ENCODE measurements at regions not wholly inside any gene's neighbourhood (a gene's known extent, or its start where the extent isn't known, plus 50 kb on each side); places are given as distances from the start of the nearest gene placed in this dataset.

DNA sequence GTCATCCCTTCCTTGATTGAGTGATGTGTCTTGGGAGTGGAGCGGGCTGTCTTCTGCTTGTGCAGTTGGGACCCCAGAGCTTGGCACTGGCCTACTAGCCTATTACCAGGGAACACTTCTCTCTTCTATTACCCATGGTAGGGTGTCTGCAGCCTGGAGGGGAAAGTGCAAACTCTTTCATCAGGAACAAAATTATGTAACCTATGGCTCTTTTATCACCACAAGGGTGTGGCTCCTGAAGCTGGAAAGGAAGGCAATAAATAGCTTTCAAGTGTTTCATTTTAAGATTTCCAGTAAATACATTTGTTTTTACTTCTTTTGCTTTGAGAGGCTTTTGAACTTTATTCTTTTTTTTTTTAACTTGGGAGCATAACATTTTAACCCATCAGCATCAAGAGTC lies 349.7 kb upstream of the FAR2 start:
- Histone ChIP-seq H3K36me3 (ENCODE audit: control insufficient read depth in 2 of 2, insufficient read depth in 1 of 2, low read length in 2 of 2) (no peaks in the 10 kb centered on the region), H3K4me3 (ENCODE audit: low read depth, low read length) (no peak overlapping the region), H3K9me3 (ENCODE audit: control insufficient read depth, insufficient read depth, low read depth, low read length) (no peaks in the 10 kb centered on the region), H3K4me1 (ENCODE audit: control insufficient read depth, insufficient read depth, low read length) (no peaks in the 10 kb centered on the region), H3K27ac (ENCODE audit: extremely low read depth, low read depth, low read length) (no peak overlapping the region)
- POLR2A ChIA-PET: no interaction called here
- CTCF ChIA-PET: no interaction called here
- TF ChIP-seq ZNF24 (tag by site-specific recombination; IDR thresholded peaks at IDR 0.05): no peak
- TF ChIP-seq GLI2 (tag by site-specific recombination; IDR thresholded peaks at IDR 0.05; ENCODE audit: borderline replicate concordance, low read depth): no peak
- no peak for TF ChIP-seq ZNF792 (tag by site-specific recombination; IDR thresholded peaks at IDR 0.05)
- TF ChIP-seq SETDB1 (IDR thresholded peaks at IDR 0.05; ENCODE audit: insufficient read length, low read length): no peak
- no peak for TF ChIP-seq ZNF169 (tag by site-specific recombination; IDR thresholded peaks at IDR 0.05)
- TF ChIP-seq ZNF555 (tag by site-specific recombination; conservative IDR thresholded peaks at IDR 0.05): no peak
- no peak for TF ChIP-seq EGR2 (tag by site-specific recombination; IDR thresholded peaks at IDR 0.05; ENCODE audit: low read depth)
- no peak for TF ChIP-seq ZBTB21 (tag by site-specific recombination; IDR thresholded peaks at IDR 0.05)
- TF ChIP-seq ZNF658 (tag by site-specific recombination; IDR thresholded peaks at IDR 0.05): no peak
- no peak for TF ChIP-seq ZNF16 (tag by site-specific recombination; IDR thresholded peaks at IDR 0.05; ENCODE audit: low read depth)
- no peak for TF ChIP-seq SP3 (tag by site-specific recombination; IDR thresholded peaks at IDR 0.05)
- TF ChIP-seq, protein P1, sequence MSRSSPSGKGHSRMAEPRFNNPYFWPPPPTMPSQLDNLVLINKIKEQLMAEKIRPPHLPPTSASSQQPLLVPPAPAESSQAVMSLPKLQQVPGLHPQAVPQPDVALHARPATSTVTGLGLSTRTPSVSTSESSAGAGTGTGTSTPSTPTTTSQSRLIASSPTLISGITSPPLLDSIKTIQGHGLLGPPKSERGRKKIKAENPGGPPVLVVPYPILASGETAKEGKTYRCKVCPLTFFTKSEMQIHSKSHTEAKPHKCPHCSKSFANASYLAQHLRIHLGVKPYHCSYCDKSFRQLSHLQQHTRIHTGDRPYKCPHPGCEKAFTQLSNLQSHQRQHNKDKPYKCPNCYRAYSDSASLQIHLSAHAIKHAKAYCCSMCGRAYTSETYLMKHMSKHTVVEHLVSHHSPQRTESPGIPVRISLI (tag by site-specific recombination; IDR thresholded peaks at IDR 0.05): no peak
- no peak for TF ChIP-seq ZFHX2 (tag by site-specific recombination; conservative IDR thresholded peaks at IDR 0.05)
- TF ChIP-seq ZNF10 (tag by site-specific recombination; IDR thresholded peaks at IDR 0.05): no peak
- TF ChIP-seq BCL11B (tag by site-specific recombination; IDR thresholded peaks at IDR 0.05; ENCODE audit: low read depth): no peak
- TF ChIP-seq, protein P2, sequence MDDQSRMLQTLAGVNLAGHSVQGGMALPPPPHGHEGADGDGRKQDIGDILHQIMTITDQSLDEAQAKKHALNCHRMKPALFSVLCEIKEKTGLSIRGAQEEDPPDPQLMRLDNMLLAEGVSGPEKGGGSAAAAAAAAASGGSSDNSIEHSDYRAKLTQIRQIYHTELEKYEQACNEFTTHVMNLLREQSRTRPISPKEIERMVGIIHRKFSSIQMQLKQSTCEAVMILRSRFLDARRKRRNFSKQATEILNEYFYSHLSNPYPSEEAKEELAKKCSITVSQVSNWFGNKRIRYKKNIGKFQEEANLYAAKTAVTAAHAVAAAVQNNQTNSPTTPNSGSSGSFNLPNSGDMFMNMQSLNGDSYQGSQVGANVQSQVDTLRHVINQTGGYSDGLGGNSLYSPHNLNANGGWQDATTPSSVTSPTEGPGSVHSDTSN (CRISPR knock-in tag; IDR thresholded peaks at IDR 0.05): no peak
- no peak for TF ChIP-seq ZNF398 (tag by site-specific recombination; IDR thresholded peaks at IDR 0.05)
- no peak for TF ChIP-seq ZNF223 (tag by site-specific recombination; IDR thresholded peaks at IDR 0.05)
- TF ChIP-seq ZNF837 (tag by site-specific recombination; IDR thresholded peaks at IDR 0.05): no peak
- no peak for TF ChIP-seq ZNF624 (tag by site-specific recombination; IDR thresholded peaks at IDR 0.05)

GRCh38 chr12:28800129-28800528 lies 348.9 kb upstream of the FAR2 start:
- H3K27ac ChIP-seq (ENCODE audit: extremely low read depth, low read depth, low read length): no peak overlapping the region
- H3K9me3 ChIP-seq (ENCODE audit: control insufficient read depth, insufficient read depth, low read depth, low read length): no peaks in the 10 kb centered on the region
- CTCF ChIA-PET: no interaction called here
- no peaks in the 10 kb centered on the region for H3K36me3 ChIP-seq (ENCODE audit: control insufficient read depth in 2 of 2, insufficient read depth in 1 of 2, low read length in 2 of 2)
- TF ChIP-seq ZNF16 (tag by site-specific recombination; IDR thresholded peaks at IDR 0.05; ENCODE audit: low read depth) (no peak), ZNF292 (tag by site-specific recombination; IDR thresholded peaks at IDR 0.05; ENCODE audit: borderline replicate concordance, low read depth) (no peak), ZNF335 (tag by site-specific recombination; conservative IDR thresholded peaks at IDR 0.05) (no peak), ZNF155 (tag by site-specific recombination; IDR thresholded peaks at IDR 0.05) (no peak), KLF9 (tag by site-specific recombination; IDR thresholded peaks at IDR 0.05; ENCODE audit: low read depth) (no peak), ZBTB20 (tag by site-specific recombination; IDR thresholded peaks at IDR 0.05) (no peak), ZFP69B (tag by site-specific recombination; IDR thresholded peaks at IDR 0.05) (no peak), ZNF473 (tag by site-specific recombination; IDR thresholded peaks at IDR 0.05) (no peak), ZNF341 (tag by site-specific recombination; IDR thresholded peaks at IDR 0.05; ENCODE audit: low read depth) (no peak), BCL11A (tag by site-specific recombination; IDR thresholded peaks at IDR 0.05; ENCODE audit: low read depth) (no peak), ZNF530 (tag by site-specific recombination; IDR thresholded peaks at IDR 0.05; ENCODE audit: low read depth) (no peak), ZSCAN23 (tag by site-specific recombination; IDR thresholded peaks at IDR 0.05) (no peak)
- TF ChIP-seq, protein P3, sequence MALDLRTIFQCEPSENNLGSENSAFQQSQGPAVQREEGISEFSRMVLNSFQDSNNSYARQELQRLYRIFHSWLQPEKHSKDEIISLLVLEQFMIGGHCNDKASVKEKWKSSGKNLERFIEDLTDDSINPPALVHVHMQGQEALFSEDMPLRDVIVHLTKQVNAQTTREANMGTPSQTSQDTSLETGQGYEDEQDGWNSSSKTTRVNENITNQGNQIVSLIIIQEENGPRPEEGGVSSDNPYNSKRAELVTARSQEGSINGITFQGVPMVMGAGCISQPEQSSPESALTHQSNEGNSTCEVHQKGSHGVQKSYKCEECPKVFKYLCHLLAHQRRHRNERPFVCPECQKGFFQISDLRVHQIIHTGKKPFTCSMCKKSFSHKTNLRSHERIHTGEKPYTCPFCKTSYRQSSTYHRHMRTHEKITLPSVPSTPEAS (tag by site-specific recombination; IDR thresholded peaks at IDR 0.05): no peak
- POLR2A ChIA-PET: no interaction called here
- H3K4me3 ChIP-seq (ENCODE audit: low read depth, low read length): no peak overlapping the region
- H3K4me1 ChIP-seq (ENCODE audit: control insufficient read depth, insufficient read depth, low read length): no peaks in the 10 kb centered on the region

Measured in HEK293 (cell line).